GM04503 (cell line): ENCODE measurements at regions not wholly inside any gene's neighbourhood (a gene's known extent, or its start where the extent isn't known, plus 50 kb on each side); places are given as distances from the start of the nearest gene placed in this dataset.
"Not testable (repeated sequence)": the region's sequence is repeated elsewhere in the genome, so short reads cannot be mapped to it uniquely, and the experiment has no call there.

Source experiments
- DNase-seq: peaks from one replicate; pipeline ENCODE4 v3.0.0-alpha.2; 2012; ENCODE audit warnings: low read depth

- DNase-seq: no peak
These were observed 610.0 kb upstream of the LMO3 start for GRCh38 chr12:17215759-17216570.

GRCh38 chr12:17214929-17215328, 609.0 kb upstream of the LMO3 start:
- no peak for DNase-seq

GRCh38 chr12:17206553-17206952, 600.6 kb upstream of the LMO3 start:
- DNase-seq: no peak

- DNase-seq: no peak
These were observed 598.5 kb upstream of the LMO3 start for GRCh38 chr12:17204289-17205054.

- DNase-seq: no peak
These were observed 597.5 kb upstream of the LMO3 start for GRCh38 chr12:17203497-17203896.

GRCh38 chr12:17197971-17198370, 592.0 kb upstream of the LMO3 start:
- no peak for DNase-seq

GRCh38 chr12:17192721-17193120, 586.8 kb upstream of the LMO3 start:
- DNase-seq: no peak

- DNase-seq: no peak
These were observed 563.9 kb upstream of the LMO3 start for GRCh38 chr12:17169726-17170471.

- DNase-seq: no peak
These were observed 553.7 kb upstream of the LMO3 start for GRCh38 chr12:17159506-17160300.

GRCh38 chr12:17158201-17158600, 552.2 kb upstream of the LMO3 start:
- DNase-seq: no peak

GRCh38 chr12:17151917-17152316, 546.0 kb upstream of the LMO3 start:
- no peak for DNase-seq

GRCh38 chr12:17148706-17149105, 542.7 kb upstream of the LMO3 start:
- DNase-seq: no peak

- no peak for DNase-seq
These were observed 536.9 kb upstream of the LMO3 start for GRCh38 chr12:17142856-17143255.

- no peak for DNase-seq
These were observed 534.0 kb upstream of the LMO3 start for GRCh38 chr12:17139931-17140330.

GRCh38 chr12:17137396-17137795, 531.4 kb upstream of the LMO3 start:
- DNase-seq: no peak

GRCh38 chr12:17134315-17134714, 528.4 kb upstream of the LMO3 start:
- DNase-seq: no peak

GRCh38 chr12:17132336-17132735, 526.4 kb upstream of the LMO3 start:
- no peak for DNase-seq

- DNase-seq: not testable (repeated sequence)
These were observed 510.6 kb upstream of the LMO3 start for GRCh38 chr12:17116538-17116937.

GRCh38 chr12:17110316-17110715, 504.4 kb upstream of the LMO3 start:
- no peak for DNase-seq

GRCh38 chr12:17108877-17109541, 503.0 kb upstream of the LMO3 start:
- DNase-seq: no peak

GRCh38 chr12:17104801-17105200, 498.8 kb upstream of the LMO3 start:
- no peak for DNase-seq
